Progenitor cell of endocrine pancreas (in vitro differentiated cells): ENCODE measurements at regions not wholly inside any gene's neighbourhood (a gene's known extent, or its start where the extent isn't known, plus 50 kb on each side); places are given as distances from the start of the nearest gene placed in this dataset.
A peak's percentile ranks its signal among the peaks of the same experiment; 100 is the strongest.
"Not testable (repeated sequence)": the region's sequence is repeated elsewhere in the genome, so short reads cannot be mapped to it uniquely, and the experiment has no call there.

Experiments used
- DNase-seq: peaks from one replicate; pipeline ENCODE4 v3.0.0; 2021; ENCODE audit warnings: low spot score; ENCODE audit not compliant: unreplicated experiment
- H3K27ac Mint-ChIP-seq: 2 replicates; pipeline ENCODE4 v1.8.0; 2021; ENCODE audit warnings: mild to moderate bottlenecking, moderate library complexity, mixed read lengths
- H3K27me3 Mint-ChIP-seq: 2 replicates; pipeline ENCODE4 v1.8.0; 2021; ENCODE audit warnings: mixed read lengths
- H3K36me3 Mint-ChIP-seq: 2 replicates; pipeline ENCODE4 v1.8.0; 2022; ENCODE audit warnings: mixed read lengths; ENCODE audit not compliant: insufficient read depth
- H3K4me1 Mint-ChIP-seq: 2 replicates; pipeline ENCODE4 v1.8.0; 2021; ENCODE audit warnings: low read depth, mixed read lengths
- H3K4me3 Mint-ChIP-seq: 2 replicates; pipeline ENCODE4 v1.8.0; 2021; ENCODE audit warnings: low read depth, mild to moderate bottlenecking, moderate library complexity, mixed read lengths
- H3K9me3 Mint-ChIP-seq: 2 replicates; pipeline ENCODE4 v1.8.0; 2021; ENCODE audit warnings: low read depth, mixed read lengths
- TF ChIP-seq, protein P1 (sequence below): fragments of 200-600 bp; sonication (generic); IDR thresholded peaks from one replicate; pipeline ENCODE4 v1.5.0; 2021; ENCODE audit warnings: antibody characterized with exemption, mild to moderate bottlenecking; ENCODE audit not compliant: unreplicated experiment

DNA sequence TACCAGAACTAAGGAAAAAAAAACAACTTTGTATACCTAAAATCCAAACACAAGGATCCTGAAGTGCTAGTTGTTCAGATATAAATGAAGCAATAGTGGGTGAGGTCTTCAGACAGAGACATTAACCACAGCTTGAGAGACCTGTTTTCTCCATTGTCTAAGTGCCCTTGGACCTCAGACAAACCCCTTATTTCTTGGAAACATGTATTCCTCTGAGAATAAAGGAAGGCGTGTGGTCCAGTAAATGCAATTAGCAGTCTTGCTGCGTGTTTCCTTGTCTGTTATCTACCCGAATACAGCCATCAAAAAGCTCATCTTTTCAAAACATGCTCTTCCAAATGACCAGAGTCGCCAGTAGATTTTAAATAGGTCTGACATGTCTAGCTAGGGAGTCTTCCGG lies 291.1 kb upstream of the NFIA start:
- Mint-ChIP-seq H3K9me3 (no peaks in the 10 kb centered on the region), H3K4me1 (no peaks in the 10 kb centered on the region), H3K27me3 (peaks cover 7% of the 10 kb centered on the region), H3K4me3 (no peak overlapping the region), H3K36me3 (no peaks in the 10 kb centered on the region), H3K27ac (peak overlapping the region; percentile 35)
- no peak for DNase-seq
- TF ChIP-seq, protein P1, sequence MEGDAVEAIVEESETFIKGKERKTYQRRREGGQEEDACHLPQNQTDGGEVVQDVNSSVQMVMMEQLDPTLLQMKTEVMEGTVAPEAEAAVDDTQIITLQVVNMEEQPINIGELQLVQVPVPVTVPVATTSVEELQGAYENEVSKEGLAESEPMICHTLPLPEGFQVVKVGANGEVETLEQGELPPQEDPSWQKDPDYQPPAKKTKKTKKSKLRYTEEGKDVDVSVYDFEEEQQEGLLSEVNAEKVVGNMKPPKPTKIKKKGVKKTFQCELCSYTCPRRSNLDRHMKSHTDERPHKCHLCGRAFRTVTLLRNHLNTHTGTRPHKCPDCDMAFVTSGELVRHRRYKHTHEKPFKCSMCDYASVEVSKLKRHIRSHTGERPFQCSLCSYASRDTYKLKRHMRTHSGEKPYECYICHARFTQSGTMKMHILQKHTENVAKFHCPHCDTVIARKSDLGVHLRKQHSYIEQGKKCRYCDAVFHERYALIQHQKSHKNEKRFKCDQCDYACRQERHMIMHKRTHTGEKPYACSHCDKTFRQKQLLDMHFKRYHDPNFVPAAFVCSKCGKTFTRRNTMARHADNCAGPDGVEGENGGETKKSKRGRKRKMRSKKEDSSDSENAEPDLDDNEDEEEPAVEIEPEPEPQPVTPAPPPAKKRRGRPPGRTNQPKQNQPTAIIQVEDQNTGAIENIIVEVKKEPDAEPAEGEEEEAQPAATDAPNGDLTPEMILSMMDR, result no peak

DNA sequence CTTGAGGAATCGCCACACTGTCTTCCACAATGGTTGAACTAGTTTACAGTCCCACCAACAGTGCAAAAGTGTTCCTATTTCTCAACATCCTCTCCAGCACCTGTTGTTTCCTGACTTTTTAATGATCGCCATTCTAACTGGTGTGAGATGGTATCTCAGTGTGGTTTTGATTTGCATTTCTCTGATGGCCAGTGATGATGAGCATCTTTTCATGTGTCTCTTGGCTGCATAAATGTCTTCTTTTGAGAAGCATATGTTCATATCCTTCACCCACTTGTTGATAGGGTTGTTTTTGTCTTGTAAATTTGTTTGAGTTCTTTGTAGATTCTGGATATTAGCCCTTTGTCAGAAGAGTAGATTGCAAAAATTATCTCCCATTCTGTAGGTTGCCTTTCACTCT lies 309.3 kb upstream of the NFIA start:
- not testable (repeated sequence) for H3K36me3 Mint-ChIP-seq, DNase-seq, H3K9me3 Mint-ChIP-seq, H3K27me3 Mint-ChIP-seq, H3K27ac Mint-ChIP-seq, H3K4me1 Mint-ChIP-seq, H3K4me3 Mint-ChIP-seq

DNA sequence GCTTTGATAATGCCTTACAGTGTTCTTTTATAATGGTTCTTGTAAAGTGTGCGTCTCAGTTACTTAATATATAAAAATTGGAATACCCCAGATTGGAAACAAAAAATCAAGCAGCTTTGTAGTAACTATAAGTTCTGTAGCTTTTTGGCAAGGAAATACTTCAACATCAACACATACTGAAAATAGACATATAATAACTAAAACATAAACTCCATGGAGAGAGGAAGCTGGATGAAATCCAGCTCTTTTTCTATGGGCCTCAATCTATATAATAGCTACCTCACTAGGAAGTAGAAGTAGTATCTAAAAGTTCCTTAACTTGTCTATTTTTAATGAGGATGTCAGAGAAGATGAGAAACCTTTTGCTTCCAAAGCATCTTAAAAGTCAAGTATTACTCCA lies 313.3 kb upstream of the NFIA start:
- no peaks in the 10 kb centered on the region for H3K36me3 Mint-ChIP-seq
- H3K4me1 Mint-ChIP-seq, result no peaks in the 10 kb centered on the region
- no peak overlapping the region for H3K4me3 Mint-ChIP-seq
- H3K27ac Mint-ChIP-seq, result no peak overlapping the region
- no peaks in the 10 kb centered on the region for H3K27me3 Mint-ChIP-seq
- DNase-seq, result no peak
- TF ChIP-seq, protein P1, result no peak
- H3K9me3 Mint-ChIP-seq, result peaks cover 6% of the 10 kb centered on the region

DNA sequence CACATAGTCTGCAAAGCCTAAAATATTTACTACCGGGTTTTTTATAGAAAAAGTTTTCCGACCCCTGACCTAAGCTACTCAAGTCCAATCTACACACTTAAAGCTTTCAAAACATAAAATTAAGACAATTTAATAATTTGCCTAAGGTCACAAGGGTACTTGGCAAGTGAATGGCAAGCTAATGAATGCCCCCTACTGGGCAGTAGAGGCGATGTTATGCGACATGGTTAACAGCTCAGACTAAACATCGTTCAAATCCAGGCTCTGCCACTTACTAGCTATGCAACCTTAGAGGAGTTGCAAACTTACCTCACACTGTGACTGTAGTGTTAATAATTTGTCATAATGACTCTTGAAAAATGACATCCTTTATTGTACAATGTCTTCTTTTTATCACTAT lies 317.2 kb upstream of the NFIA start:
- Mint-ChIP-seq H3K27ac (no peak overlapping the region), H3K4me1 (no peaks in the 10 kb centered on the region)
- no peak for DNase-seq

DNA sequence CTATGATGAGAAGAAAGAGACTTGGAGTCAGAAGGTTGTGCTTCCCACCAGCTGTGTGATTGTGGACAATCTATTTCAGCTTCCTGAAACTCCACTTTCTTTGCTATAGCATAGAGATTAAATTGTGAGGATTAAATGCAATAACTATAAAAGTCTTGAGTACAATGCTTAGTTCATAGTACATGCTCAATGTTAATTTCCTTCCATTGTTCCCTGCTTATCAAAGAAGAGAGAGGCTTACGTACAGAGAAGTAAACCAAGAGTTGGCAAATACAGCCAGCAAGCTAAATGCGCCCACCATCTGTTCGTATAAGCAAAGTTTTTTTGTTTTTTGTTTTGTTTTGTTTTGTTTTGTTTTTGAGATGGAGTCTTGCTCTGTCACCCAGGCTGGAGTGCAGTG lies 317.9 kb upstream of the NFIA start:
- no peak overlapping the region for H3K27ac Mint-ChIP-seq
- no peaks in the 10 kb centered on the region for H3K9me3 Mint-ChIP-seq
- no peaks in the 10 kb centered on the region for H3K4me1 Mint-ChIP-seq
- DNase-seq, result no peak
- no peak overlapping the region for H3K4me3 Mint-ChIP-seq
- no peaks in the 10 kb centered on the region for H3K36me3 Mint-ChIP-seq
- peaks cover 2% of the 10 kb centered on the region for H3K27me3 Mint-ChIP-seq
- TF ChIP-seq, protein P1, result no peak

More for the DNA sequence above, 317.2 kb upstream of the NFIA start:
- H3K9me3 Mint-ChIP-seq, result no peaks in the 10 kb centered on the region
- peaks cover 2% of the 10 kb centered on the region for H3K27me3 Mint-ChIP-seq
- no peak overlapping the region for H3K4me3 Mint-ChIP-seq
- TF ChIP-seq, protein P1, result peak; percentile 62
- H3K36me3 Mint-ChIP-seq, result no peaks in the 10 kb centered on the region

DNA sequence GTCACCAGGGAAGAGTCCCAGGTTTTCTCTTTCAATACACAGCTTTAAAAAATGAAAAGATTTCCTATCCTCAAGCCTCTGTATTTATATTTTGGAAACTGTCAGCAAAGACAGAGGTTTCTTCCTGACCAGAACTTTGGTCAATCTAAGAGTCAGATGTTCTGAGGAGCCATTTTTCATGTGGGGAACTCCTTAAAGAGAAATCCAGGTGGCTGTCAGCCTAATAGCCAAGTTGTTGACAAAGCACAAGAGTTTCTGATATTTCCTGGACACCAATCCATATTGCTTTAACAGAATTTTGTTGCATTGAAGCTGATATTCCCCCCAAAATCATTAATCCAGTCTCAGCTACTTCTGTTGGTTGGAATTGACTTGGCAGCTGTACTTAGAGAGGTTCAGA lies 318.6 kb upstream of the NFIA start:
- TF ChIP-seq, protein P1, result no peak
- no peaks in the 10 kb centered on the region for H3K4me1 Mint-ChIP-seq
- no peak overlapping the region for H3K4me3 Mint-ChIP-seq

More for the DNA sequence above, 318.6 kb upstream of the NFIA start:
- H3K27me3 Mint-ChIP-seq, result peaks cover 2% of the 10 kb centered on the region
- no peaks in the 10 kb centered on the region for H3K9me3 Mint-ChIP-seq
- no peak for DNase-seq
- no peak overlapping the region for H3K27ac Mint-ChIP-seq
- no peaks in the 10 kb centered on the region for H3K36me3 Mint-ChIP-seq
